ENCODE measurements at regions not wholly inside any gene's neighbourhood (a gene's known extent, or its start where the extent isn't known, plus 50 kb on each side); places are given as distances from the start of the nearest gene placed in this dataset.
"Not testable (repeated sequence)": the region's sequence is repeated elsewhere in the genome, so short reads cannot be mapped to it uniquely, and the experiment has no call there.

DNA sequence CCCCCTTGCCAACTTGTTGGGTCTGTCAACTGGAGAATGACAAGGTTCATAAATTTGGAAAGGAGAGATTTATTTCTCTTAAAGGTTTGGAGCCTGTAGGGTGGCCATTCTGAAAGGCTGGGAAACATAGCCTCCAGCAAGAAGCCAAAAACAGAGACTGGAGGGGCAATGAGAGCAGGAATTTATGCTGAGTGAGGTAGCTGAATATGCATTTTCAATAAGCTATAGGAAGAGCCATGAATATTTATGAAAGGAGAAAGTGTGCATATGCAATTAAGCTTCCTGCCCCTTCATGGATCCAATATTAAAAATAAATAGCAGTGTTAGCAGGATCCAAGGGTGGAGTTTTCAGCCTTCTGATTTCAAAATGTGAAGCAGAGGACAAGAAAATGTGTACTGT is 306.1 kb upstream of the LRRC3B start:
- H3K4me3 ChIP-seq (ENCODE audit: low read length), result no peak overlapping the region
- DNase-seq (ENCODE audit: low read depth, low spot score), result no peak
- H3K27ac ChIP-seq (ENCODE audit: low read length), result no peak overlapping the region
- H3K36me3 ChIP-seq (ENCODE audit: control insufficient read depth, insufficient read depth, low read length), result no peaks in the 10 kb centered on the region
- no peaks in the 10 kb centered on the region for H3K9me3 ChIP-seq (ENCODE audit: control insufficient read depth, insufficient read depth, low read length)
- no peaks in the 10 kb centered on the region for H3K4me1 ChIP-seq (ENCODE audit: control insufficient read depth, insufficient read depth, low read length)
- no peaks in the 10 kb centered on the region for H3K27me3 ChIP-seq (ENCODE audit: control insufficient read depth, insufficient read depth, low read length)

DNA sequence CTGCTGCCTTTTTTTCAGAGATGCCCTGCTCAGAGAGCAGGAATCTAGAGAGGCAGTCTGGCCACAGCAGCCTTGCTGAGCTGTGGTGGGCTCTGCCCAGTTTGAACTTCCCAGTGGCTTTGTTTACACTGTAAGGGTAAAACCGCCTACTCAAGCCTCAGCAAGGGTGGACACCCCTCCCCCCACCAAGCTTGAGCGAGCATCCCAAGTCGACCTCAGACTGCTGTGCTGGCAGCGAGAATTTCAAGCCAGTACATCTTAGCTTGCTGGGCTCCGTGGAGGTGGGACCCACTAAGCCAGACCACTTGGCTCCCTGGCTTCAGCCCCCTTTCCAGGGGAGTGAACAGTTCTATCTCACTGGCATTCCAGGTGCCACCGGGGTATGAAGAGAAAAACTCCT is 298.8 kb upstream of the LRRC3B start:
- not testable (repeated sequence) for DNase-seq (ENCODE audit: low read depth, low spot score)

DNA sequence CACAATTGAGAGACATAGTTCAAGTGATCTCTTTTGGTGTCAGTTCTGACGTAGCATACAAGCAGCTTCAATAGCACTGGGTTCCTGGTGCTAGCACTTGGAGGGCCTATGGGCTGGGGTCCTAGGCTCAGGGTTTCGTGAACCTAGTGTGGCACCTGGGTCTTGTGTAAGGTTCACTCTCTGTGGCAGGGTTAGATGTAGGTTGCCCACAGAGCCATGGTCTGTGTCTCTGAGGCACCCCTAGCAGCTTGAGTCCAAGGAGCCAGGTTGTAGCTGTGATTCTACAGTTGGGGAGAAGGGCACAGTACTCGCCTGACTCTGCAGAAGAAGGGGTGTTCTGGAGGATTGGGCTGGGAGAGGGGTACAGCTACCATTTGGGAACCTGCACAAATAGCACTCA is 282.6 kb upstream of the LRRC3B start:
- WGBS (ENCODE audit: insufficient coverage, insufficient read length), result no CpG with 5 or more reads among the region's 3 CpGs
- Histone ChIP-seq H3K9me3 (ENCODE audit: control insufficient read depth, insufficient read depth, low read length) (no peaks in the 10 kb centered on the region), H3K27me3 (ENCODE audit: control insufficient read depth, insufficient read depth, low read length) (no peaks in the 10 kb centered on the region), H3K27ac (ENCODE audit: low read length) (no peak overlapping the region), H3K36me3 (ENCODE audit: control insufficient read depth, insufficient read depth, low read length) (no peaks in the 10 kb centered on the region), H3K4me3 (ENCODE audit: low read length) (no peak overlapping the region), H3K4me1 (ENCODE audit: control insufficient read depth, insufficient read depth, low read length) (no peaks in the 10 kb centered on the region)
- DNase-seq (ENCODE audit: low read depth, low spot score), result no peak

More for the DNA sequence above, 298.8 kb upstream of the LRRC3B start:
- not testable (repeated sequence) for H3K9me3 ChIP-seq (ENCODE audit: control insufficient read depth, insufficient read depth, low read length); H3K36me3 ChIP-seq (ENCODE audit: control insufficient read depth, insufficient read depth, low read length); H3K27me3 ChIP-seq (ENCODE audit: control insufficient read depth, insufficient read depth, low read length); H3K4me3 ChIP-seq (ENCODE audit: low read length); H3K27ac ChIP-seq (ENCODE audit: low read length); H3K4me1 ChIP-seq (ENCODE audit: control insufficient read depth, insufficient read depth, low read length)
- WGBS (ENCODE audit: insufficient coverage, insufficient read length), result no CpG with 5 or more reads among the region's 6 CpGs

DNA sequence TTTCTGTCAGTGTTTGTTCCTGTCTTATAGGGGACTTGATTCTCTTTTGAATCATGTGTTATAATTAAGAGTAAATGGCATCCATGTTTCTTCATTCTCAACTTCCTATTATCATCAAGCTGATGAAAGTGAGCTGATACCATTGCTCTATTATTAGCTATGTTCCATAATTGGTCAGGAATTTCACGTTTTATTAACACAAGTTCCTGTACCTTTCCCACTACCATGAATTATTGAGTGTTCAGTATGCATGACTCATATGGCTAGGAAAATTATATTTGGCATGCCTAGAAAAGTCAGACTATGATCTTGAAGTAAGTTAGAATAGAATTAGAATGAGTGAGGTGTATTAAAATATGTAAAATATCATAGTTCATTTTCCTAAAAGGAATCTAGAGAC is 278.9 kb upstream of the LRRC3B start:
- no peak for DNase-seq (ENCODE audit: low read depth, low spot score)
- Histone ChIP-seq H3K36me3 (ENCODE audit: control insufficient read depth, insufficient read depth, low read length) (no peaks in the 10 kb centered on the region), H3K4me3 (ENCODE audit: low read length) (no peak overlapping the region), H3K4me1 (ENCODE audit: control insufficient read depth, insufficient read depth, low read length) (no peaks in the 10 kb centered on the region), H3K27me3 (ENCODE audit: control insufficient read depth, insufficient read depth, low read length) (no peaks in the 10 kb centered on the region), H3K27ac (ENCODE audit: low read length) (no peak overlapping the region), H3K9me3 (ENCODE audit: control insufficient read depth, insufficient read depth, low read length) (no peaks in the 10 kb centered on the region)
- WGBS (ENCODE audit: insufficient coverage, insufficient read length), result no CpG with 5 or more reads among the region's 1 CpG

DNA sequence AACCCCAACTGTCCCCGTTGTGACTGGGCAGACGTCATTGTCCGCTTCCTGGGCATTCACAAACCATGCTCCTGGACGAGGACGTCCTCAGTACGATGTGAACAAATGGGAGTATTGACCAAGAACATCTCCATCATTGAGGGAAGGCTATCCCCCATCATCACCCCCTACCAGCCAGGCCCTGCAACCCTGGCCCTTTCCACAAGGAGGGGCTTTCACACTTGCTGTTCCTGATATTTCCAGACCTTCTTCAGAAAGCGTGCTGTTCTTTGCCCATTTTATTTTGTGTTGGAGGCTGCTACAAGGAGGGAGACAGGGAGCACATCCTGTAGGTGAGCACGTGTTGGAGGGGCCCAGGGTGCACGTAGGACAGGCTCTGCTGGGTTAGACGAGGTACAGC is 277.0 kb upstream of the LRRC3B start:
- H3K9me3 ChIP-seq (ENCODE audit: control insufficient read depth, insufficient read depth, low read length), result no peaks in the 10 kb centered on the region
- no peaks in the 10 kb centered on the region for H3K27me3 ChIP-seq (ENCODE audit: control insufficient read depth, insufficient read depth, low read length)
- no CpG with 5 or more reads among the region's 10 CpGs for WGBS (ENCODE audit: insufficient coverage, insufficient read length)
- H3K4me1 ChIP-seq (ENCODE audit: control insufficient read depth, insufficient read depth, low read length), result no peaks in the 10 kb centered on the region
- H3K4me3 ChIP-seq (ENCODE audit: low read length), result no peak overlapping the region
- no peaks in the 10 kb centered on the region for H3K36me3 ChIP-seq (ENCODE audit: control insufficient read depth, insufficient read depth, low read length)
- no peak for DNase-seq (ENCODE audit: low read depth, low spot score)
- H3K27ac ChIP-seq (ENCODE audit: low read length), result no peak overlapping the region

DNA sequence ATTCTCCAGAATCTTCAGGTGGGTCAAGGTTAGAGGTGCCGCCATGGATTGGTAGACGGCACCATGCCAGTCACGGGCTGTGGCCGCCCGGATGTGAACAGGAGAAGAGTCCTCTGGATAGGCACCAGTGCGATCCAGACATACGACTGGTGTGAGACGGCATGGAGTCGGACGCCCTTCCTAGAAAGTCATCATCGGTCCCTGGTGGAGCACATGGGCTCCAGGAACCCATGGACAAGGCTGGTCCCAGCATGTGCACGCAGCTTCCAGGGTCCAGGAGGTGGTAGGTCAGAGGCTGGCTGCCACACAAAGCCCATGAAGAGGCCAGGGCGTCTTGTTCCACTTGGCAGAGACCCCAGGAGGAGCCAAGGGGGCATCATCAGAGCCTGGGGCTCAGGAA is 276.1 kb upstream of the LRRC3B start:
- Histone ChIP-seq H3K27me3 (ENCODE audit: control insufficient read depth, insufficient read depth, low read length) (no peaks in the 10 kb centered on the region), H3K27ac (ENCODE audit: low read length) (no peak overlapping the region), H3K36me3 (ENCODE audit: control insufficient read depth, insufficient read depth, low read length) (no peaks in the 10 kb centered on the region), H3K9me3 (ENCODE audit: control insufficient read depth, insufficient read depth, low read length) (no peaks in the 10 kb centered on the region), H3K4me1 (ENCODE audit: control insufficient read depth, insufficient read depth, low read length) (no peaks in the 10 kb centered on the region), H3K4me3 (ENCODE audit: low read length) (no peak overlapping the region)
- no CpG with 5 or more reads among the region's 13 CpGs for WGBS (ENCODE audit: insufficient coverage, insufficient read length)
- no peak for DNase-seq (ENCODE audit: low read depth, low spot score)

DNA sequence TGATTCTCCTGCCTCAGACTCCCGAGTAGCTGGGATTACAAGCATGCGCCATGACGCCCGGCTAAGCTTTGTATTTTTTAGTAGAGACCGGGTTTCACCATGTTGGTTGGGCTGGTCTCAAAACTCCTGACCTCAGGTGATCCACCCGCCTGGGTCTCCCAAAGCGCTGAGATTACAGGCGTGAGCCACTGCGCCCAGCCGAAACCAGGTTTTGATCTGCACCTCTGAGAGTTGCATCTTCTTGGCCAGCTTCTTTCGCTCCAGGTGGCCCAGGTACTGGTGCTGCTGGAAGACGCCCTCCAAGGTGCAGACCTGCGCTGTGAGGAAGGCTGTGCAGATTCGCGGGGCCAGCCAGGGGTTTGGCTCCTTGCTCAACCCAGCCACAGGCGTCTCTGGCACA is 275.4 kb upstream of the LRRC3B start:
- no peak for DNase-seq (ENCODE audit: low read depth, low spot score)
- no peak overlapping the region for H3K27ac ChIP-seq (ENCODE audit: low read length)
- WGBS (ENCODE audit: insufficient coverage, insufficient read length), result no CpG with 5 or more reads among the region's 16 CpGs
- no peaks in the 10 kb centered on the region for H3K27me3 ChIP-seq (ENCODE audit: control insufficient read depth, insufficient read depth, low read length)
- no peaks in the 10 kb centered on the region for H3K36me3 ChIP-seq (ENCODE audit: control insufficient read depth, insufficient read depth, low read length)
- no peaks in the 10 kb centered on the region for H3K4me1 ChIP-seq (ENCODE audit: control insufficient read depth, insufficient read depth, low read length)
- H3K9me3 ChIP-seq (ENCODE audit: control insufficient read depth, insufficient read depth, low read length), result no peaks in the 10 kb centered on the region
- H3K4me3 ChIP-seq (ENCODE audit: low read length), result no peak overlapping the region

DNA sequence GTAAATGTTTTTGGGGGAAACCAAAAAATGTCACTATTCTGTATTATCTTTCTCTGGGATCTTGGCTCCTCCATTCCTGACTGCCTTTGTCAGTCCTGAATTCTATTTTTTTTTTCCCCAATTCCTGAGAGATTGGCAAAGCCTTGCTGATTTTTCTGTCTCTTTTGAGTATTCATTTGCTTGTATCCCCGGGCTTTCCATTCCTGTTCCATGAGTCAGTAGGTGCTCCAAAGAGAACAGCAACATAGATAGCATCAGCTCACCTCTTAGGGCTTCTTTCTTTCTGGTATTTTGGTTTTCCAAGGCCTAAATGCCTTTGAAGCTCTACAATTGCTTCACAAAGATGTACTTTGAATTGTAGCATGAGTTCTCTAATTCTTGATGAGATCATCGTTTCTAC is 271.7 kb upstream of the LRRC3B start:
- no peaks in the 10 kb centered on the region for H3K9me3 ChIP-seq (ENCODE audit: control insufficient read depth, insufficient read depth, low read length)
- WGBS (ENCODE audit: insufficient coverage, insufficient read length), result no CpG with 5 or more reads among the region's 2 CpGs
- no peaks in the 10 kb centered on the region for H3K27me3 ChIP-seq (ENCODE audit: control insufficient read depth, insufficient read depth, low read length)
- no peak for DNase-seq (ENCODE audit: low read depth, low spot score)
- H3K4me3 ChIP-seq (ENCODE audit: low read length), result no peak overlapping the region
- H3K27ac ChIP-seq (ENCODE audit: low read length), result no peak overlapping the region
- H3K36me3 ChIP-seq (ENCODE audit: control insufficient read depth, insufficient read depth, low read length), result no peaks in the 10 kb centered on the region
- H3K4me1 ChIP-seq (ENCODE audit: control insufficient read depth, insufficient read depth, low read length), result no peaks in the 10 kb centered on the region

DNA sequence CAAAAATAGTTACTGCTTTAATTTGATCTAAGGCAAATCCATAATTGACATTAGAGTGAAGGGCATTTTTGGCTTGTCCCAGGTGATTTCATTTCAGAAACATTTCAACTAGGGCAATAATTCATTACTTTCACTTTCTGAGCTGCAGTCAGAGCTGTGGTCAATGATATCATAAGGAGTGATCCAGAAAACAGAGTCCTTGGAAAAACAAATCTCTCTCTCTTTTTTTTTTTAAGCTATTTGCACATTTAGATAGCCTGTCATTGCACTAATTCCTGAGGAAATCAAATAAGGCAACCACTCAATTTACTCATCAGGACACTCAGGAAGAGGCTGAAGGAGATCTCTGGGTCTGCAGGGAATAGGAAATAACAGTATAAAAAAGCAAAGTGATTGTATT is 269.5 kb upstream of the LRRC3B start:
- no peak for DNase-seq (ENCODE audit: low read depth, low spot score)
- H3K4me3 ChIP-seq (ENCODE audit: low read length), result no peak overlapping the region
- H3K9me3 ChIP-seq (ENCODE audit: control insufficient read depth, insufficient read depth, low read length), result no peaks in the 10 kb centered on the region
- no peaks in the 10 kb centered on the region for H3K4me1 ChIP-seq (ENCODE audit: control insufficient read depth, insufficient read depth, low read length)
- H3K27me3 ChIP-seq (ENCODE audit: control insufficient read depth, insufficient read depth, low read length), result no peaks in the 10 kb centered on the region
- no peaks in the 10 kb centered on the region for H3K36me3 ChIP-seq (ENCODE audit: control insufficient read depth, insufficient read depth, low read length)
- no peak overlapping the region for H3K27ac ChIP-seq (ENCODE audit: low read length)

DNA sequence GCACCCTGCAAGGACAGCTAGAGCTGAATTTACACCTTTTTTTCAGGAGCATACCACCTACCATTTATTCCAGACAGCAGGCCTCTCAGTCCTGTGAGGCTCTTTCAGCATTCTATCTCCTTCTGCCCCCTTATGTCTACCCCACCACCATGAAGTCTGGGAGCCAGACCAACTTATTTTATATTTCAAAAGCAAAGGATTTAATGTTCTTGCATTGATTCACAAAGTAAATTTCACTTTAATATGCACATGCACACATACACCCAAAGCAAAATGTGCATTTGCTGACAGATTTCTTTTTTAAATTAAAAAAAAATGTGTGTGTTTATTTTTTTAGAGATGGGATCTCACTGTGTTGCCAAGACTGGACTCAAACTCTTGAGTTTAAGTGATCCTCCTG is 264.2 kb upstream of the LRRC3B start:
- no peak for DNase-seq (ENCODE audit: low read depth, low spot score)
- Histone ChIP-seq H3K4me1 (ENCODE audit: control insufficient read depth, insufficient read depth, low read length) (no peaks in the 10 kb centered on the region), H3K4me3 (ENCODE audit: low read length) (no peak overlapping the region), H3K27ac (ENCODE audit: low read length) (no peak overlapping the region), H3K9me3 (ENCODE audit: control insufficient read depth, insufficient read depth, low read length) (no peaks in the 10 kb centered on the region; the same call in 1 of the 2 replicates), H3K36me3 (ENCODE audit: control insufficient read depth, insufficient read depth, low read length) (no peaks in the 10 kb centered on the region), H3K27me3 (ENCODE audit: control insufficient read depth, insufficient read depth, low read length) (no peaks in the 10 kb centered on the region)

DNA sequence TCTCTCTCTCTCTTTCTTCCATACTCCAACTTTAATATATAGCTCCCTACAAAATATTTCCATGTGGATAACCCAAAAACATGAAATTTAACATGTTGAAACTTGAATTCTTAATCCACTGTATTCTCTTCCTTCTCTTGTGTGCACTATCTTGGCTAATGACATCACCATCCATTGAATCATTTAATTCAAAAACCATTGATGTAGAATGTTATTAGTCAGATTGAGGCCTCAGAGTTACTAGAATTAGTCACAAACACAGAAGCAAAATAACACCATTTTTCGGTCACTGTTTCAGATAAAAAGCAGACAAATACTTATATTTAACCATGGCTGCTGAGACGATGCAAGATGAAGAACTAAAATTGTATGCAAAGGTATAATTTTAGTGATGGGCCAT is 256.9 kb upstream of the LRRC3B start:
- no CpG with 5 or more reads among the region's 2 CpGs for WGBS (ENCODE audit: insufficient coverage, insufficient read length)
- Histone ChIP-seq H3K9me3 (ENCODE audit: control insufficient read depth, insufficient read depth, low read length) (no peaks in the 10 kb centered on the region; the same call in 1 of the 2 replicates), H3K4me1 (ENCODE audit: control insufficient read depth, insufficient read depth, low read length) (peaks cover 2% of the 10 kb centered on the region), H3K27me3 (ENCODE audit: control insufficient read depth, insufficient read depth, low read length) (no peaks in the 10 kb centered on the region), H3K4me3 (ENCODE audit: low read length) (no peak overlapping the region), H3K36me3 (ENCODE audit: control insufficient read depth, insufficient read depth, low read length) (no peaks in the 10 kb centered on the region), H3K27ac (ENCODE audit: low read length) (no peak overlapping the region)
- DNase-seq (ENCODE audit: low read depth, low spot score), result no peak

DNA sequence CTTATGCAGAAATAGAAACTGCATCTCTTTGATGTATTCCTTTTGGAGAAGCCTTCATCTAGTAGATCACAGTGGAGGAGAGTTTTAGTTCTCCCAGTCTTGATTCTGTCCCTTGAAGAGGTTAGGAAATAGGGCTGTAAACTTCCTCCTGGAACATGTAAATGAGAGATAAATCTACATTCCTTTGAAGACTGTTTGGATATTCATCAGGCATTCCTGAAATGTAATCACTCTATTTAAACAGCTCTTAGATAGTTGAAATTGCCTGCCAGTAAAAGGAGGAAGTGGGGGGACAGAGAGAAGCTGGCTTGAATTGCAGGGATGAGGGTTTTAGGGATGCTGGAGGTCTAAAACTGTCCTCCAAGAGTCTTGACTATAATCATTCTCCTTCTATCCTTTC is 254.3 kb upstream of the LRRC3B start:
- H3K27me3 ChIP-seq (ENCODE audit: control insufficient read depth, insufficient read depth, low read length), result no peaks in the 10 kb centered on the region
- no peak overlapping the region for H3K4me3 ChIP-seq (ENCODE audit: low read length)
- H3K27ac ChIP-seq (ENCODE audit: low read length), result no peak overlapping the region
- H3K4me1 ChIP-seq (ENCODE audit: control insufficient read depth, insufficient read depth, low read length), result peaks cover 2% of the 10 kb centered on the region
- H3K9me3 ChIP-seq (ENCODE audit: control insufficient read depth, insufficient read depth, low read length), result no peaks in the 10 kb centered on the region
- no peak for DNase-seq (ENCODE audit: low read depth, low spot score)
- no peaks in the 10 kb centered on the region for H3K36me3 ChIP-seq (ENCODE audit: control insufficient read depth, insufficient read depth, low read length)
